HG03378 (cell line): ENCODE measurements at regions not wholly inside any gene's neighbourhood (a gene's known extent, or its start where the extent isn't known, plus 50 kb on each side); places are given as distances from the start of the nearest gene placed in this dataset.
"Not testable (repeated sequence)": the region's sequence is repeated elsewhere in the genome, so short reads cannot be mapped to it uniquely, and the experiment has no call there.

Source experiments
- ATAC-seq: cut with Tn5 transposase; IDR thresholded peaks from one replicate; pipeline ENCODE4 v1.9.1; 2021; ENCODE audit warnings: mild to moderate bottlenecking, moderate library complexity; ENCODE audit not compliant: unreplicated experiment

DNA sequence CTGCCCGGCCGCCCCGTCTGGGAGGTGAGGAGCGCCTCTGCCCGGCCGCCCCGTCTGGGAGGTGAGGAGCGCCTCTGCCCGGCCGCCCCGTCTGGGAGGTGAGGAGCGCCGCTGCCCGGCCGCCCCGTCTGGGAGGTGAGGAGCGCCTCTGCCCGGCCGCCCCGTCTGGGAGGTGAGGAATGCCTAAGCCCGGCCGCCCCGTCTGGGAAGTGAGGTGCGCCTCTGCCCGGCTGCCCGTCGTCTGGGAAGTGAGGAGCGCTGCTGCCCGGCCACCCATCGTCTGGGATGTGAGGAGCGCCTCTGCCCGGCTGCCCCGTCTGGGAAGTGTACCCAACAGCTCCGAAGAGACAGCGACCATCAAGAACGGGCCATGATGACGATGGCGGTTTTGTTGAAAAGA lies 136.6 kb upstream of the PROKR2 start:
- not testable (repeated sequence) for ATAC-seq

GRCh38 chr20:5452691-5453090 lies 135.9 kb upstream of the PROKR2 start:
- ATAC-seq = not testable (repeated sequence)

DNA sequence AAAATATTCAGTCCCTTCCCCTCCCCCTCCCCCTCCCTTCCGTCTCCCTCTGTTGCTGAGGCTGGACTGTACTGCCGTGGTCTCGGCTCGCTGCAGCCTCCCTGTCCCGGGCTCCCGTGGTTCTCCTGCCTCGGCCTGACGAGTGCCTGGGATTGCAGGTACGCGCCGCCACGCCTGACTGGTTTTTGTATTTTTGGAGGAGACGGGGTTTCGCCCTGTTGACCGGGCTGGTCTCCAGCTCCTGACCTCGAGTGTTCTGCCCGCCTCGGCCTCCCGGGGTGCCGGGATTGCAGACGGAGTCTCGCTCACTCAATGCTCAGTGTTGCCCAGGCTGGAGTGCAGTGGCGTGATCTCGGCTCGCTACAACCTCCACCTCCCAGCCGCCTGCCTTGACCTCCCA lies 135.5 kb upstream of the PROKR2 start:
- ATAC-seq = not testable (repeated sequence)

- ATAC-seq = no peak
These were observed 135.0 kb upstream of the PROKR2 start for GRCh38 chr20:5451643-5452210.

- no peak for ATAC-seq
These were observed 131.8 kb upstream of the PROKR2 start for GRCh38 chr20:5448449-5449118.

GRCh38 chr20:5447188-5447587 lies 130.4 kb upstream of the PROKR2 start:
- no peak for ATAC-seq

- no peak for ATAC-seq
These were observed 128.9 kb upstream of the PROKR2 start for GRCh38 chr20:5445611-5446010.

- ATAC-seq = no peak
These were observed 125.3 kb upstream of the PROKR2 start for GRCh38 chr20:5442101-5442500.

DNA sequence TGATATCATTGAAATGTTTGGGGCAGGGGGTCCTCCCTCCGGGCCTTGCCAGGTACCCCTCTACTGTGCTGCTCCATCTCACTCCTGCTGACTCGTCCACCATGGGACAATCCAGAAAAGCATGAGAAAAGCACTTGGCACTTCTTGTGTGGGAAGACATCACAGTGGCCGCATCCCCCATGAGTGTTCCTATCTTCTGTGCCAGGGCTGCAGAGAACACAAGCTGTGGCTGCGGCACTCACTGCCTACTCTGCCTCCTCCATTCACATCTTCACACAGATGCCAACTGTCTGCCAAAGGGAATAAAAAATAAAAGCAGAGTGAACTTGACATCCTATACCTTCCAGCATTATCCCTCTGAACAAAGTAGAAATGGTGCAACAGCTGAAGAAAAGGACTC lies 117.4 kb upstream of the PROKR2 start:
- ATAC-seq = no peak

GRCh38 chr20:5433352-5433751 lies 116.6 kb upstream of the PROKR2 start:
- no peak for ATAC-seq

GRCh38 chr20:5432030-5432429 lies 115.3 kb upstream of the PROKR2 start:
- no peak for ATAC-seq

GRCh38 chr20:5430670-5431069 lies 113.9 kb upstream of the PROKR2 start:
- no peak for ATAC-seq

DNA sequence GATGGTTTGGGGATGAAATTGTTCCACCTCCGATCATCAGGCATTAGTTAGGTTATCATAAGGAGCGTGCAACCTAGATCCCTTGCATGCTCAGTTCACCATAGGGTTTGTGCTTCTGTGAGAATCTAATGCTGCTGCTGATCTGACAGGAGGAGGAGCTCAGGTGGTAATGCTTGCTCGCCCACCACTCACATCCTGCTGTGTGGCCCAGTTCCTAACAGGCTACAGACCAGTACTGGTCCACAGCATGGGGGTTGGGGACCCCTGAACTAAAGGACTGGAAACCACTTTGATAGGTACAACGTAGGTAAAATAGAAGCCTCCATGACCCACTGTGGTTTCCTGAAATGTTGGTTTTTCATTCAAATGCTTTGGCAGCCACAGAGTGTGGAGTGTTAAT lies 109.3 kb upstream of the PROKR2 start:
- ATAC-seq = no peak

- no peak for ATAC-seq
These were observed 99.3 kb upstream of the PROKR2 start for GRCh38 chr20:5416086-5416485.

GRCh38 chr20:5413394-5413793 lies 96.6 kb upstream of the PROKR2 start:
- ATAC-seq = no peak

DNA sequence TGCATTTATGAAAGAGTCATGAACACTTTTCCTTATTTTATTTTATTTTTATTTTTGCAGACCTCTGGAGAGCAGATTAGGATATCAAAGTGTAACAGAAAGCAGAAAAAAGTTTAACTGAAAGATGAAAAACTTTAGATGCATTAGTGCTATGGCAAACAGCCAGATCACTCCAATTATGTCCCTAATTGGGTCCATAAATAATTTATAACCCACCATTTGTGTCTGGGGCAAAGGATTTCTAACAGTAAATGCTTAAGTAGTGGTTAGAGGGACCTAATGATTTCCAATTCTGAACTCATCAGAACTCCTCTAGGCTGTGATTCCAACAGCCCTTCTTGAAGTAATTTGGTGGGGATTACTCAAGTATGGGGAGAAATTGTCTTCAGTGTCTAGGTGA lies 93.7 kb upstream of the PROKR2 start:
- ATAC-seq = no peak

GRCh38 chr20:5402903-5403531 lies 86.3 kb upstream of the PROKR2 start:
- ATAC-seq = no peak

GRCh38 chr20:5401277-5401875 lies 84.6 kb upstream of the PROKR2 start:
- no peak for ATAC-seq

DNA sequence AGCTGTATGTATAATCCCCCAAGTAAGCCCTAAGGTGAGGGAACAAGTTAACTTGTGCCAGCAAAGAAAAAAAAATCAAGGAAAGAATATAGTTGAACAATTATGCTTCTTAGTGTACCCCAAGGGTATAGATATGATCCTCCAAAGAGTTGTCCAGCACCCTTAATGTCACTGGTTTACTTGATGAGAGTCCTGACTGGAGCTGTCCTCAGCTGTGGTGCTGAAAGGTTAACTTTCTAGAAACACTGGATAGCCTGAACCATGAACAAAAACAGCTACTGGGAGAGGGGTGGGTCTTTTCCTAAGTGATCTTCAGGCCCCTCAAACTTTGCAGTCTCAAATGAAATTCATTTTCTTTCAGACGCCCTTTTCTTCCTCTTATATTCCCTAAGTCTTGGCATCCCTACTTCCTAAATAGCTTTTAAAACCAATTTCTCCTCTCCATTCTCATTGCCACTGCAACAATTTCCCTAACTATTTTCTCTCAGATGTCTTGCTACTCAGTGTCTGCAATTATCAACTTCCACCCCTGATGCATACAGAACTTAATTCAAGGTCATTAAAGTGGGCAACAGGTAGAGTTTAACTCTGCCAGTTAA lies 83.5 kb upstream of the PROKR2 start:
- no peak for ATAC-seq

DNA sequence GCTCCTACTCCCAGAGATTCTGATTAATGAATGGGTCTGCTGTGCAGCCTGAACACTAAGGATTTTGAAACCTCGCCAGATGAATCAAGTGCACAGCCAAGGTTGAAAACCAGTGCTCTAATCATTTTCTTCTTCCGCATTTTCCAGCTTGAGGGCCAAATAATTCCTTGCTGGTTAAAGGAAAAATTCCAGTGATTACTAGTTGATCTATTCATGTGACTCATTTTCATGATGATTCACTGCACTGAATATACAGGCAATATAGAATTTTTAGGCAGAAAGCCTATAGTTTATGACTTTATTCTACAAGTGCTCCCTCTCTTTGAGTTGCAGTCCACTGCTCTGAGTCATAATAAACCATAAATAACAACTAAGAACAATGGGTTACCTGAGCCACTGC lies 80.6 kb upstream of the PROKR2 start:
- ATAC-seq = no peak

DNA sequence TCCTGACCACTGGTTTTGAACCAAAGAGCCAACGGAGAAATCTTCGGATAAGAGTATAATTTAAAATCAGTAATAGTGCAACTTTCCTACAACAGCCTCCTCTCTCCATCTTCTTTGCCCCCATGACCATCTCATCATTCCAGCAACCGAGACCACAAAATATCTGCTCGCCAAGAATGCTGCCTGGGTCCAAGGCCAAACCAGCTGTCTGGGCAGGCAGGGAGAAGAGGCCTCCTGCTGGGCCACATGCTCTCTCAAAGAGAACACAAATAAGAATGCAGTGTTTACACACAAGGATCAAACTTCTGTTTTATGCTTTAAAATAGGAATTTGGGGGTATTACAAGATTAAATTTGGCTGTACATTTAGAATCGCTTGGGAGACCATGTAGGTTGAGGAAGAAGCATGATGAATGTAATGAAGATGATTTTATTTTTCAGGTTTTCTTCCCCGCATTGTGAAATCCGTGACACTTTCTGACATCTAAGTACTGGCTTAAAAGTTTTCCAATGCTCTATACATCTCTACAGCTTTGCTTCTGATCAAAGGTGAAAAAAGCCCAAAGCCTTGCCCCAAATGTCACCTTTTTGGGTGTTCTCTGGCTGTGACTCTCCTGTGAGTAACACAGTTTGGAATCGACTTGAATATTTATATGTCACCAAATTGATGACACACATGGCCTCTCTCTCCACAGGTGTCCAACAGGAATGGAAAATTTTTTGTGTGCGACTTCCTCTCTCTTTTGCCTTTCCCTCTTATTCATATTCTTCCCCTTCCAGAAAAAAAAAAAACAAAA lies 79.4 kb upstream of the PROKR2 start:
- no peak for ATAC-seq
